H9 (cell line): ENCODE measurements at regions not wholly inside any gene's neighbourhood (a gene's known extent, or its start where the extent isn't known, plus 50 kb on each side); places are given as distances from the start of the nearest gene placed in this dataset.

Experiments
- DNase-seq: peaks from one replicate; pipeline ENCODE4 v3.0.0-alpha.2; 2017
- H2AFZ ChIP-seq: one replicate; pipeline ENCODE4 v1.6.1; 2013; ENCODE audit warnings: mild to moderate bottlenecking, low read length, control low read depth, moderate library complexity
- H2AK5ac ChIP-seq: 2 replicates; pipeline ENCODE4 v1.6.1; 2013; ENCODE audit warnings: low read length, control low read depth, mixed read lengths; ENCODE audit not compliant: insufficient read length
- H2BK120ac ChIP-seq: one replicate; pipeline ENCODE4 v1.6.1; 2013; ENCODE audit warnings: low read depth, mild to moderate bottlenecking, low read length, control low read depth, inconsistent platforms; ENCODE audit not compliant: poor library complexity, severe bottlenecking
- H2BK12ac ChIP-seq: 2 replicates; pipeline ENCODE4 v1.6.1; 2013; ENCODE audit warnings: low read length, control low read depth, mixed read lengths, low read depth; ENCODE audit not compliant: insufficient read length
- H2BK15ac ChIP-seq: 2 replicates; pipeline ENCODE4 v1.6.1; 2013; ENCODE audit warnings: low read depth, low read length, control low read depth
- H2BK20ac ChIP-seq: one replicate; pipeline ENCODE4 v1.6.1; 2013; ENCODE audit warnings: low read depth, mild to moderate bottlenecking, low read length, control low read depth, inconsistent platforms; ENCODE audit not compliant: poor library complexity, severe bottlenecking
- H2BK5ac ChIP-seq: 2 replicates; pipeline ENCODE4 v1.6.1; 2013; ENCODE audit warnings: low read length, control low read depth, mixed read lengths; ENCODE audit not compliant: insufficient read length
- H3K14ac ChIP-seq: 2 replicates; pipeline ENCODE4 v1.6.1; 2013; ENCODE audit warnings: low read length, control low read depth; ENCODE audit not compliant: insufficient read depth
- H3K18ac ChIP-seq: 2 replicates; pipeline ENCODE4 v1.6.1; 2013; ENCODE audit warnings: low read depth, mild to moderate bottlenecking, mixed read lengths, low read length, control low read depth; ENCODE audit not compliant: insufficient read length
- H3K23ac ChIP-seq: 2 replicates; pipeline ENCODE4 v1.6.1; 2013; ENCODE audit warnings: low read length, control low read depth, mixed read lengths, low read depth; ENCODE audit not compliant: insufficient read length
- H3K23me2 ChIP-seq: 2 replicates; pipeline ENCODE4 v1.6.1; 2013; ENCODE audit warnings: low read depth, mild to moderate bottlenecking, mixed read lengths, low read length, control low read depth; ENCODE audit not compliant: insufficient read length, poor library complexity, severe bottlenecking
- H3K27ac ChIP-seq: 2 replicates; pipeline ENCODE4 v1.5.1; 2013; ENCODE audit warnings: low read length, control low read depth, mixed read lengths, low read depth; ENCODE audit not compliant: insufficient read length
- H3K27me3 ChIP-seq: 2 replicates; pipeline ENCODE4 v1.6.1; 2013; ENCODE audit warnings: low read length, control low read depth, inconsistent platforms; ENCODE audit not compliant: insufficient read depth
- H3K4ac ChIP-seq: 2 replicates; pipeline ENCODE4 v1.6.1; 2013; ENCODE audit warnings: low read depth, mild to moderate bottlenecking, control low read depth, inconsistent platforms, low read length, moderate library complexity
- H3K4me1 ChIP-seq: 2 replicates; pipeline ENCODE4 v1.6.1; 2013; ENCODE audit warnings: low read length, control low read depth, inconsistent platforms; ENCODE audit not compliant: insufficient read depth
- H3K4me2 ChIP-seq: 2 replicates; pipeline ENCODE4 v1.6.1; 2013; ENCODE audit warnings: low read length, control low read depth, mixed read lengths; ENCODE audit not compliant: insufficient read length, insufficient read depth
- H3K56ac ChIP-seq: 2 replicates; pipeline ENCODE4 v1.6.1; 2013; ENCODE audit warnings: low read depth, mild to moderate bottlenecking, mixed read lengths, low read length, control low read depth; ENCODE audit not compliant: insufficient read length
- H3K79me1 ChIP-seq: 2 replicates; pipeline ENCODE4 v1.6.1; 2013; ENCODE audit warnings: low read depth, mild to moderate bottlenecking, moderate library complexity, low read length, control low read depth, inconsistent platforms; ENCODE audit not compliant: insufficient read depth, poor library complexity, severe bottlenecking
- H3K79me2 ChIP-seq: 2 replicates; pipeline ENCODE4 v1.6.1; 2013; ENCODE audit warnings: low read length, control low read depth, inconsistent platforms; ENCODE audit not compliant: insufficient read depth
- H3K9ac ChIP-seq: 2 replicates; pipeline ENCODE4 v1.6.1; 2013; ENCODE audit warnings: low read length, control low read depth, mixed read lengths; ENCODE audit not compliant: insufficient read length; ENCODE audit errors: extremely low read depth
- H3K9me3 ChIP-seq: one replicate; pipeline ENCODE4 v1.6.1; 2013; ENCODE audit warnings: low read depth, low read length, inconsistent platforms; ENCODE audit not compliant: control insufficient read depth
- H3T11ph ChIP-seq: one replicate; pipeline ENCODE4 v1.6.1; 2013; ENCODE audit warnings: mild to moderate bottlenecking, low read length, control low read depth, inconsistent platforms
- H4K20me1 ChIP-seq: one replicate; pipeline ENCODE4 v1.6.1; 2013; ENCODE audit not compliant: control insufficient read depth, insufficient read length, insufficient read depth
- H4K5ac ChIP-seq: 2 replicates; pipeline ENCODE4 v1.6.1; 2013; ENCODE audit warnings: low read depth, mild to moderate bottlenecking, mixed read lengths, low read length, control low read depth; ENCODE audit not compliant: insufficient read length
- H4K8ac ChIP-seq: replicated peaks from 2 replicates; pipeline ENCODE4 v1.6.1; 2013; ENCODE audit warnings: low read length, control low read depth, mixed read lengths, low read depth; ENCODE audit not compliant: insufficient read length
- H4K91ac ChIP-seq: 2 replicates; pipeline ENCODE4 v1.6.1; 2013; ENCODE audit warnings: low read depth, mild to moderate bottlenecking, moderate library complexity, mixed read lengths, low read length, control low read depth; ENCODE audit not compliant: insufficient read length
- H3K27ac Mint-ChIP-seq, 3 experiments: 2 replicates in 2 of 3; 3 replicates in 1 of 3; pipeline ENCODE4 v1.8.0; 2020 to 2021; ENCODE audit warnings: mixed read lengths in 3 of 3, mild to moderate bottlenecking in 1 of 3, moderate library complexity in 1 of 3
- H3K27me3 Mint-ChIP-seq: 2 replicates; pipeline ENCODE4 v1.8.0; 2021; ENCODE audit warnings: low read depth, mild to moderate bottlenecking, moderate library complexity, mixed read lengths
- H3K36me3 Mint-ChIP-seq, 3 experiments: 2 replicates in 2 of 3; 3 replicates in 1 of 3; pipeline ENCODE4 v1.8.0; 2020 to 2021; ENCODE audit warnings: low read depth in 3 of 3, mixed read lengths in 3 of 3; ENCODE audit not compliant: insufficient read depth in 1 of 3
- H3K4me1 Mint-ChIP-seq, 2 experiments: 2 replicates each; pipeline ENCODE4 v1.8.0; 2020; ENCODE audit warnings: mixed read lengths in 2 of 2
- H3K4me3 Mint-ChIP-seq, 2 experiments: 2 replicates in 1 of 2; 3 replicates in 1 of 2; pipeline ENCODE4 v1.8.0; 2020 to 2021; ENCODE audit warnings: mild to moderate bottlenecking in 2 of 2, mixed read lengths in 2 of 2, moderate library complexity in 1 of 2
- H3K9me3 Mint-ChIP-seq, 2 experiments: 2 replicates in 1 of 2; 3 replicates in 1 of 2; pipeline ENCODE4 v1.8.0; 2020; ENCODE audit warnings: mild to moderate bottlenecking in 2 of 2, mixed read lengths in 2 of 2, moderate library complexity in 1 of 2
- WGBS: extraction: QIAGEN DNeasy Blood & Tissue Kit; methylation state at CpG from one replicate; pipeline ENCODE4 v1.1.7; 2013; ENCODE audit warnings: missing lambda C conversion rate, low lambda C conversion rate, mixed read lengths; ENCODE audit not compliant: insufficient read length; ENCODE audit errors: extremely low coverage; 5-methylcytosine and 5-hydroxymethylcytosine counted together
- TF ChIP-seq, protein P1 (sequence below): fragments of 200-600 bp; sonication (generic); conservative IDR thresholded peaks from 3 replicates; pipeline ENCODE4 v1.8.0; 2021; ENCODE audit warnings: antibody characterized with exemption, mild to moderate bottlenecking

DNA sequence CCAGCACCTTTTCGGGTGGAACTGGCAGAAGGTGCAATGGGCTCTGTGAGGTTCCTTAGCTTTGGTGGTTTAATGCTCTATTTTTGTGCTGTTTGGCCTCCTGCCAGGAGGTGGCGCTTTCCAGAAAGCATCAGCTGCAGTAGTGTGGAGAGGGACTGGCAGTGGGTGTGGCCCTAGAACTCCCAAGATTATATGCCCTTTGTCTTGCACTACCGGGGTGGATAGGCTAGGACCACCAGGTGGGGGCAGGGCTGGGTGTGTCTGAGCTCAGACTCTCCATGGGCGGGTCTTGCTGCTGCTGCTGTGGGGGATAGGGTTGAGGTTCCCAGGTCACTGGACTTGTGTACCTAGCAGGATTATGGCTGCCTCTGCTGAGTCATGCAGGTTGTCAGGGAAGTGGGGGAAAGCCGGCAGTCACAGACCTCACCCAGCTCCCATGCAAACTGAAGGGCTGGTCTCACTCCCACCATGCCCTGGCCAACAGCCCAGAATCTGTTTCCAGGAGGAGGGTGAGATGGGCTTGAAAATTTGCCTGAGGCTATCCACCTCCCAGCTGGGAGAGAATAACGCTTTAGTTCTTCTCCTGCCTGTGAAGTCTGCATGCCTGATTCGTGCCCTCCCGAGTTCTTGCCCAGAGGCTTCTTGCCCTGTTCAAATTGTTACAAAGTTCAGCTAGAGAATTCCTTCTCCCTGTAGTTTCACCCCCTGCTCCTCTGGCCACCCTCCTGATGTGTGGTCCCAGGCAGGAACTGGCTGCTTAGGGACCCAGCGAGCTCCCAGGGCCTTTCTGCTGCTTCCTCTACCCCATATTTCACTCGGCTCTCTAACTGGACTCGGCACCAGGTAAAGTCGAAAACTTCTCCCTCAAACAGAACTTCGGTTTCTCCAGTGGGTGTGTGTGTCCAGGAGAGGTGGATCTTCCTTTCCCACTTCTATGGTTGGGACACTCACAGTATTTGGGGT lies 76.5 kb upstream of the BTG3 start:
- no peak overlapping the region for H3K9ac ChIP-seq
- peak; percentile 52 for DNase-seq

More for the DNA sequence above, 76.5 kb upstream of the BTG3 start:
- no peaks in the 10 kb centered on the region for H3K27me3 ChIP-seq
- H3K18ac ChIP-seq: no peak overlapping the region
- H4K91ac ChIP-seq: no peak overlapping the region
- no peak overlapping the region for H2AFZ ChIP-seq
- peak overlapping the region in 2 of 3 experiments; percentile 26 to 72; a peak in 2 of 7 replicates for H3K27ac Mint-ChIP-seq
- no peak overlapping the region for H4K8ac ChIP-seq
- H3K4me1 ChIP-seq: 0 out of 2 replicates have a peak, but pooled peaks cover 3% of the 10 kb centered on the region
- no peak overlapping the region for H3K4ac ChIP-seq
- H2BK12ac ChIP-seq: no peak overlapping the region
- peaks cover 19 to 39% of the 10 kb centered on the region in 2 experiments for H3K9me3 Mint-ChIP-seq
- H3K9me3 ChIP-seq: no peaks in the 10 kb centered on the region
- no peak overlapping the region for H3K23ac ChIP-seq
- no peaks in the 10 kb centered on the region for H4K20me1 ChIP-seq
- H3K27me3 Mint-ChIP-seq: no peaks in the 10 kb centered on the region; the same call in 1 of the 2 replicates
- H3K23me2 ChIP-seq: no peaks in the 10 kb centered on the region
- H4K5ac ChIP-seq: no peak overlapping the region
- no peak overlapping the region for H2AK5ac ChIP-seq
- no peak overlapping the region; the same call in 1 of the 2 replicates for H3K14ac ChIP-seq
- no peak overlapping the region for H3K4me3 Mint-ChIP-seq
- no peak overlapping the region for H2BK15ac ChIP-seq
- no peak overlapping the region for H2BK5ac ChIP-seq
- TF ChIP-seq, protein P1, sequence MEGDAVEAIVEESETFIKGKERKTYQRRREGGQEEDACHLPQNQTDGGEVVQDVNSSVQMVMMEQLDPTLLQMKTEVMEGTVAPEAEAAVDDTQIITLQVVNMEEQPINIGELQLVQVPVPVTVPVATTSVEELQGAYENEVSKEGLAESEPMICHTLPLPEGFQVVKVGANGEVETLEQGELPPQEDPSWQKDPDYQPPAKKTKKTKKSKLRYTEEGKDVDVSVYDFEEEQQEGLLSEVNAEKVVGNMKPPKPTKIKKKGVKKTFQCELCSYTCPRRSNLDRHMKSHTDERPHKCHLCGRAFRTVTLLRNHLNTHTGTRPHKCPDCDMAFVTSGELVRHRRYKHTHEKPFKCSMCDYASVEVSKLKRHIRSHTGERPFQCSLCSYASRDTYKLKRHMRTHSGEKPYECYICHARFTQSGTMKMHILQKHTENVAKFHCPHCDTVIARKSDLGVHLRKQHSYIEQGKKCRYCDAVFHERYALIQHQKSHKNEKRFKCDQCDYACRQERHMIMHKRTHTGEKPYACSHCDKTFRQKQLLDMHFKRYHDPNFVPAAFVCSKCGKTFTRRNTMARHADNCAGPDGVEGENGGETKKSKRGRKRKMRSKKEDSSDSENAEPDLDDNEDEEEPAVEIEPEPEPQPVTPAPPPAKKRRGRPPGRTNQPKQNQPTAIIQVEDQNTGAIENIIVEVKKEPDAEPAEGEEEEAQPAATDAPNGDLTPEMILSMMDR: peak; percentile 59; the same call in 2 of the 3 replicates
- H2BK20ac ChIP-seq: no peak overlapping the region
- H3T11ph ChIP-seq: no peak overlapping the region
- H3K56ac ChIP-seq: no peak overlapping the region
- no peaks in the 10 kb centered on the region for H3K79me1 ChIP-seq
- H3K4me2 ChIP-seq: no peak overlapping the region
- H2BK120ac ChIP-seq: no peak overlapping the region
- peaks cover 20 to 22% of the 10 kb centered on the region in 2 experiments for H3K4me1 Mint-ChIP-seq
- H3K27ac ChIP-seq: no peak overlapping the region
- H3K36me3 Mint-ChIP-seq: peaks cover 9 to 37% (median 10%) of the 10 kb centered on the region in 3 experiments; a peak in 6 of 7 replicates
- H3K79me2 ChIP-seq: no peaks in the 10 kb centered on the region
- WGBS: no CpG with 5 or more reads among the region's 13 CpGs
